IPS DF 6.9 (cell line): ENCODE measurements at regions not wholly inside any gene's neighbourhood (a gene's known extent, or its start where the extent isn't known, plus 50 kb on each side); places are given as distances from the start of the nearest gene placed in this dataset.

Experiments
- DNase-seq: peaks from one replicate; pipeline ENCODE4 v3.0.0-alpha.2; 2013; ENCODE audit warnings: low read depth, low spot score
- H3K27ac ChIP-seq: one replicate; pipeline ENCODE4 v1.5.1; 2013; ENCODE audit warnings: low read length, control low read depth
- H3K27me3 ChIP-seq: 2 replicates; pipeline ENCODE4 v1.6.1; 2013; ENCODE audit warnings: mild to moderate bottlenecking, low read length; ENCODE audit not compliant: control insufficient read depth, insufficient read depth
- H3K36me3 ChIP-seq: 2 replicates; pipeline ENCODE4 v1.6.1; 2013; ENCODE audit warnings: low read length; ENCODE audit not compliant: control insufficient read depth, insufficient read depth
- H3K4me1 ChIP-seq: 2 replicates; pipeline ENCODE4 v1.6.1; 2013; ENCODE audit warnings: low read length; ENCODE audit not compliant: control insufficient read depth, insufficient read depth
- H3K4me3 ChIP-seq: 2 replicates; pipeline ENCODE4 v1.5.1; 2013; ENCODE audit warnings: mild to moderate bottlenecking, low read length
- H3K9me3 ChIP-seq: 2 replicates; pipeline ENCODE4 v1.6.1; 2013; ENCODE audit warnings: low read length, inconsistent platforms; ENCODE audit not compliant: control insufficient read depth, insufficient read depth
- WGBS: extraction: QIAGEN DNeasy Blood & Tissue Kit; methylation state at CpG from one replicate; pipeline ENCODE4 v1.1.7; 2013; ENCODE audit warnings: mixed read lengths, missing lambda C conversion rate; ENCODE audit not compliant: insufficient read length, insufficient coverage; 5-methylcytosine and 5-hydroxymethylcytosine counted together

DNA sequence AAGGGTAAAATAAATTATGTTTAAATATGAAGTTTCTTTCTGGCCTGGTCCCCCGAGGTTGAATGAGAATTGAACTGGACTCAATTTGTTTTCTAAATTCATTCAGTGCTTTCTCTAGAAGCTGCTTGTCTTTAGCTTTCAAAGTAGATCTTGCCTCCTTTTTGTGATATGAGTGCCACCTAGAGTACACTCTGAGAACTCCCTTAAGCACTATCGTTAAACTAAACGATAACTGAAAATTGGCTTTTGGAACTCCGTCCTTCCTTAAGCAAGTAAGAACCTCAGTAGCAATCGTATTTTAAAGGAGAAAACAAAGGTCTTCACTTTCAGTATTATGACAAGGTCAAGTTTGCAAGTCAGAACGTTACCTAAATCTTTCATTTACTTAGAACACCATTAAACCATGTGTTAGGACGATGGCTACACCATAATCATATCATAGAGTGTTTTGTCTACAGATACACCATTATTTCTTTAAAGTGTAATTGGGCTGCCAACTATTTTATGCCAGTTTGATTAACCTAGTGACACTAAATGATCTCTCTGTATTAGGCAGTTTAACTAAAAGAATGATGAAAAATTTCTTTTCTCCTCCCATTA lies 364.8 kb downstream of the SNAPC1 start:
- no peaks in the 10 kb centered on the region for H3K4me1 ChIP-seq
- H3K27ac ChIP-seq: no peak overlapping the region
- H3K27me3 ChIP-seq: no peaks in the 10 kb centered on the region
- no peak for DNase-seq
- no CpG with 5 or more reads among the region's 7 CpGs for WGBS
- no peaks in the 10 kb centered on the region for H3K36me3 ChIP-seq
- no peak overlapping the region for H3K4me3 ChIP-seq
- no peaks in the 10 kb centered on the region for H3K9me3 ChIP-seq

DNA sequence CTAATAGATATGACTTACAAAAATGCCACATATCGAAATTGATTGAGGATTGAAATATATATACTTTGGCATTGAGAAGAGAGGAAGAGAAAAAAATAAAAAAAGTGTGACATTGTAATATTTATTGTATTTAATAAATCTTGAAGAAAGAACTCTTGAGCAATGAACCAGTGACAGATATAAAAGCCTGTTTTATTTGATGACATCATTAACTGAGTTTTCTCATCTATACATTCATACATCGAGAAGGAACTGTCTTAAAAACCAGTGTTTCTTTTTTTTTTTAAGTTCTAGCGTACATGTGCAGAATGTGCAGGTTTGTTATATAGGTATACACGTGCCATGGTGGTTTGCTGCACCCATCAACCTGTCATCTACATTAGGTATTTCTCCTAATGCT lies 368.2 kb downstream of the SNAPC1 start:
- Histone ChIP-seq H3K27me3 (no peaks in the 10 kb centered on the region), H3K36me3 (no peaks in the 10 kb centered on the region), H3K4me3 (no peak overlapping the region), H3K27ac (no peak overlapping the region), H3K9me3 (no peaks in the 10 kb centered on the region), H3K4me1 (no peaks in the 10 kb centered on the region)
- DNase-seq: no peak
- no CpG with 5 or more reads among the region's 4 CpGs for WGBS

DNA sequence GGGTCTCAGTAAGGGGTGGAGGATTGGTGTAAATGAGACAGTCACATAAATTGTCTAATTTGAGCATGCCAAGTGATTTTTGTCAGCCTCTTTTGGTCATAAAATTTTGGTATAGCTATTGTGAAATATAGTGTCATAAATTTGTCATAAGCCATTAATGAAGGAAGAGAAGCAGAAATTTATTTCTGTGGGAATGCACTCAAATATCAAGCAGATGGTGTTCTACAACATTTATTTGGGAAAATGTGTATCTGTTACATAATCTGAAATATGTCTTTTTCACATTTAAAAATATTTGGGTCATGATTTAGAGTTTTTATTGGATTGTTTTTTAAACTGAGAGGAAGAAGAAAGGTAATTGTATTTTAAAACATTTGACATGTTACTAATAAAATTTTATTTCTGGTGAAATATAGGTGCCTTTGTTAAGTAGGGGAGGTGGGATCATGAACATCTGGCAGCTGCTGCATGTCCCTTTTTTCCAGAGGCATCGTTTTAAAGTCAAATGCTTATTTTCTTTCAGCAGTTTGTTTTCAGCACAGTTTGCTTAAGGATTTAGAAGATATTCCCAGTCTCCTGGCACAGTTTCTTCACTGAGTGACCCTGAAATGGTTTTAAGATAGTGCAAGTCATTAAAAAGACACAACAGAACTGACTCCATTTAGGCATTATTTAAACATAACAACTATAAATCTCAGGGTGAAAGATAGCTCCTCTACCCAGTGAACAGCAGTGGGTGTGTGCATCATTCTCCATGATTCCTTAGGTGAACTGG lies 371.7 kb downstream of the SNAPC1 start:
- WGBS: no CpG with 5 or more reads among the region's 1 CpG
- Histone ChIP-seq H3K36me3 (no peaks in the 10 kb centered on the region), H3K4me3 (no peak overlapping the region), H3K9me3 (no peaks in the 10 kb centered on the region), H3K27me3 (no peaks in the 10 kb centered on the region), H3K27ac (no peak overlapping the region), H3K4me1 (no peaks in the 10 kb centered on the region)
- DNase-seq: no peak

DNA sequence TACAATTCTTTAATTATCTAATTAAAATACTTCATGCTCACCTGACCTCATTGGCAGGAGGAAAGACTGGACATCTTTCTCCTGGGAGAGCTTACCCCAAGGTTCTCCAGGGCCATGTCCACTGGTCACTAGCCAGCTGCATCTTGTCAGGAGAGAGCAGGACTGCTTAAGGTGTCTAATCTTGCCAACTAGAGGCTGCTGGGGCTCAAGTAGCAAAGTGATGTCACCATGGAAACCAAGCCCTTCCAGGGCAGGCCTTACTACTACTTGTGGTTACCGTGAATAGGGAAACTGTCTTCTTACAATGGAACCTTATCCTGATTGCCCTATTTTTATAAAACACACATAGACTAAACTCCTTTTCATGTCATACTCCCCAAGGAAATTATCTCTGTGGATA lies 376.4 kb downstream of the SNAPC1 start:
- Histone ChIP-seq H3K4me1 (no peaks in the 10 kb centered on the region), H3K36me3 (no peaks in the 10 kb centered on the region), H3K9me3 (no peaks in the 10 kb centered on the region), H3K27me3 (no peaks in the 10 kb centered on the region), H3K4me3 (no peak overlapping the region), H3K27ac (no peak overlapping the region)
- no peak for DNase-seq
- no CpG with 5 or more reads among the region's 1 CpG for WGBS

DNA sequence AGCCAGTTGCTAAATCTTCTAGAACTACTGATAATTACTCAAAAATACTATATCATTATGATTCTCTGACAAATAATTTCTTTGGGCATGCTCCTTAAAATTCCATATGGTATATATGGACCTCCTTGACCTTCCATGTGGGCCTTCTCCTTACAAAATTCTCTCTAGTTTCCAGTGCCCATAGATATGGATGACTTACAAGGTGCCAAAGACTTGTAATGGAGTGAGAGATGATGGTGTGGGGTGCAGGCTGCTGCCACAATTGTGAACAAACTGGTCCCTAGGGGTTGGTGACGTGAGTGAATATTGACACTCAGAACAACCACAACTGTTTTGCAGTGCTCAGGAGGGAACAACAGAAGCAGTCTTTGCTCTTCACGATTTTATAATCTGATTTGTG lies 378.9 kb downstream of the SNAPC1 start:
- H3K27ac ChIP-seq: no peak overlapping the region
- WGBS: no CpG with 5 or more reads among the region's 2 CpGs
- DNase-seq: no peak
- no peaks in the 10 kb centered on the region for H3K36me3 ChIP-seq
- no peaks in the 10 kb centered on the region for H3K4me1 ChIP-seq
- H3K27me3 ChIP-seq: no peaks in the 10 kb centered on the region
- no peak overlapping the region for H3K4me3 ChIP-seq
- H3K9me3 ChIP-seq: no peaks in the 10 kb centered on the region

DNA sequence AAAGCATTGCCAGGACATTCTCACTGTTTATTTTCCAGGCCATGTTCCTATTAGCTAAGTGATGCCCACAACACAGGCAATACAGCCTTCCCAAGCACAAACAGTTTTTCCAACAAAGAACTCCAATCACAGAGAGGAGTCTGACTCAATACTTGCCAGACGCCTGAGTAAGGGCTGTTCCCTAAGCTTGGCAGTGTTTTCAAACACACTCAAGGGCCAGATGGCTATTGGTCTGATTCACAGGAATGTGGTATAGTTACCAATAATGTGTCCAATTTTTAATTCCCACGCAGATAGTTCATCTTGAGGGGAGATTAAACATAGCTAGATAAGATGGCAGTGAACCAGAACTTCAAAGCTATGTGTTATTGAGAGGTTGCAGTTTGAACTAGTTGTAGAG lies 381.0 kb downstream of the SNAPC1 start:
- whole genome bisulfite sequencing: no CpG with 5 or more reads among the region's 2 CpGs
- no peaks in the 10 kb centered on the region for H3K9me3 ChIP-seq

DNA sequence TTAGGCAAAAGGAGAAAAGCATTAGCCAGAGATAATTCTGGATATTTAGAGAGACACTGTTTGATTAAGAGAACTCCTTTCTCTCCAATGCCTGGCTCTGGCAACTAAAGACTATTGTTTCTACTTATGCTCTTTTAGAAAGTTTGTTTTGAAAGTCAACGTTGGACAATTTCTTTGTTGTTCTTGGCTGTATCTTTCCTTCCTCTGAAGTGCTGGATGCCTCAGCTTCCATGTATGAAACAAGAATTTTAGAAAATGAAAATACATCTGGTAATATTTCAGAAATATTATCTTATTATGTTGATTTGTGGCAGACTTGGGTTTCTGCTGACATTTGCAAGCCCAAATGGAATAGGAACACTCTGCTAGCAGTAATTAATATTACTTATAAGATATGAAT lies 382.6 kb downstream of the SNAPC1 start:
- no peaks in the 10 kb centered on the region for H3K36me3 ChIP-seq
- no peaks in the 10 kb centered on the region for H3K9me3 ChIP-seq
- no CpG with 5 or more reads among the region's 1 CpG for WGBS
- no peaks in the 10 kb centered on the region for H3K27me3 ChIP-seq
- H3K4me3 ChIP-seq: no peak overlapping the region
- H3K4me1 ChIP-seq: no peaks in the 10 kb centered on the region
- DNase-seq: no peak
- H3K27ac ChIP-seq: no peak overlapping the region

More for the DNA sequence above, 381.0 kb downstream of the SNAPC1 start:
- DNase-seq: no peak
- Histone ChIP-seq H3K4me1 (no peaks in the 10 kb centered on the region), H3K27me3 (no peaks in the 10 kb centered on the region), H3K27ac (no peak overlapping the region), H3K4me3 (no peak overlapping the region), H3K36me3 (no peaks in the 10 kb centered on the region)

DNA sequence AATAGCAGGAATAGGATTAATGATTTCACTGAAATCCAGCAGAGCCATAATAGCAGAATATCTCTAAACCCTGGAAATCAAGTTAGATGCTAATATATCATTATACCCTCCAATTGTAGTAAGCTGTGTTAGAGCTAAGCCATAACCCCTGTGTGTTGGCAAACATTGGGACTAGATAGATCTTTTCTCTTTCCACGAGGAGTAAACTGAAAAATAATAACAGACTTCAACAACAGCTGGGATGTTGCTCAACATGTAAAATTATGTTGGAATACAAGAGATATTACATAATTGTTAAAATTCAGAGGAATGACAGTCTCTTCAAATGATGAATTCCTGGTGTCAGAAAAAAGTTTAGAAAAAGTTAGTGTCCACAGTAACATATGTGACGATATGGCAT lies 383.8 kb downstream of the SNAPC1 start:
- H3K27ac ChIP-seq: no peak overlapping the region
- H3K4me3 ChIP-seq: no peak overlapping the region
- H3K9me3 ChIP-seq: no peaks in the 10 kb centered on the region
- WGBS: no CpG with 5 or more reads among the region's 2 CpGs
- no peaks in the 10 kb centered on the region for H3K27me3 ChIP-seq
- no peaks in the 10 kb centered on the region for H3K4me1 ChIP-seq
- no peak for DNase-seq
- H3K36me3 ChIP-seq: no peaks in the 10 kb centered on the region

DNA sequence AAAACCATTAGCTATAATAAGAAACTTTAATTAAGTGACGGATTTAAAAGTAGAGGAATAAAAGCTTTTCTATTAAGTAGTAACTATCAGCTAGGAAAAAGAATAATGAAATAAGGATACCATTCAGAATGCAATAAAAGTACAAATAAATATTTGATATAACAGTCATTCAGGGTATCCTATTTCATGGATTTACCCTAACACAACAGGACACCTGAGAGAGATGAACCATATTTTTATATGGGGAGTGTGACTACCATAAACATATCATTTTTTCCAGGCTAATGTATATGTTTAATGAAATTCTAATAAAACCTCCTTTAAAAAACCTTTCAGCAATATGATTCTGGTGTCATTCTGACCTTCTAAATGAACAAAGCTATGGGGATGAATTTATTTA lies 393.8 kb downstream of the SNAPC1 start:
- H3K27ac ChIP-seq: no peak overlapping the region
- no peak overlapping the region for H3K4me3 ChIP-seq
- H3K9me3 ChIP-seq: no peaks in the 10 kb centered on the region
- no peaks in the 10 kb centered on the region for H3K36me3 ChIP-seq
- WGBS: no CpG with 5 or more reads among the region's 1 CpG
- DNase-seq: no peak
- H3K27me3 ChIP-seq: no peaks in the 10 kb centered on the region
- H3K4me1 ChIP-seq: no peaks in the 10 kb centered on the region

DNA sequence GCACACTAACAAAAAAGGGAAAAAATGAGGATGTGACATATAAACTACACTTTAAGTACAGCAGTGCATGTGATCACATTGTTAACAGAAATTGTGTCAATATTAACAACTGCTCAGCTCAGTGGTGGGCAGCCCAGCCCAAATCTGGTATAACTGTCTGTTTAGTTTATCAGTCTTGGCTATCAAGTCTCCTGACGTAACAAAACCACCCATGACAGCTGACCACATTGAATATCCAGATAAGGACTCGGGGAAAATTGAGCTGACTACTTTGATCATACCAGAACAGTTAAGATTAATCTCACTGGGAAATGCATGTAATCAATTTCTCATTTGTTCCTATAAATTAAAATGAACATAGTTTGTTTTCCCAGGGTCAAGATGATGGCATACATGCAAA lies 396.6 kb downstream of the SNAPC1 start:
- Histone ChIP-seq H3K36me3 (no peaks in the 10 kb centered on the region), H3K27ac (no peak overlapping the region), H3K9me3 (no peaks in the 10 kb centered on the region), H3K4me3 (no peak overlapping the region), H3K4me1 (peaks cover 1% of the 10 kb centered on the region; the same call in 1 of the 2 replicates), H3K27me3 (no peaks in the 10 kb centered on the region)
- no CpG with 5 or more reads among the region's 2 CpGs for WGBS
- no peak for DNase-seq

DNA sequence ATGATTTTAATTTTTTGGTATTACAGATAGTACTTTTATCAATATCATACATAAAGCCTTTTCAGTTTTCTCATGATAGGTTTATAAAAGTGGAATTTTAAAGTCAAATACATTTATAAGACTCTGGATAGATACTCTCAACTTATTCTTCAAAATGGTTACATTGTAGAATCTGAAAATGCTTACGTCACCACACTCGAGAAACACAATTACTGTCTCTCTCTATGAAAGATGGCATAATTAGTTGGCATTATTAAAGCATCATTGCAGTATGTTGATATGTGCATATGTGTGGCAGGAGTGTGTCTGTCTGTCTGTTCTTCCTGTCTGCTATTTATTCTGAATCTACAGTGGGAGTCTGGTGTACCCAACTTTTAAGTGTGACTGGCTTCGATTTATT lies 397.1 kb downstream of the SNAPC1 start:
- Histone ChIP-seq H3K4me3 (no peak overlapping the region), H3K27ac (no peak overlapping the region), H3K36me3 (no peaks in the 10 kb centered on the region), H3K4me1 (peaks cover 1% of the 10 kb centered on the region; the same call in 1 of the 2 replicates), H3K9me3 (no peaks in the 10 kb centered on the region), H3K27me3 (no peaks in the 10 kb centered on the region)
- WGBS: no CpG with 5 or more reads among the region's 3 CpGs
- DNase-seq: no peak
